ENCODE measurements at regions not wholly inside any gene's neighbourhood (a gene's known extent, or its start where the extent isn't known, plus 50 kb on each side); places are given as distances from the start of the nearest gene placed in this dataset.

- dilution Hi-C loops (cut with HindIII; ENCODE audit: low sequenced_read_pairs, unreplicated experiment), result no loop called here
- no peak overlapping the region for H4K5ac ChIP-seq (ENCODE audit: low read depth, low read length)
- 20% methylated on average over 1 of the region's 6 CpGs; no CpG with 5 or more reads in 1 of the 2 experiments for WGBS, 2 experiments (ENCODE audit: extremely low coverage in 2 of 2, insufficient read length in 1 of 2)
Measured at GRCh38 chr1:157272729-157273524, 134.7 kb upstream of the ETV3 start.

More at GRCh38 chr1:157272729-157273524, 134.7 kb upstream of the ETV3 start:
- no peak overlapping the region for H3K23ac ChIP-seq (ENCODE audit: low read depth, low read length)
- POLR2A ChIA-PET (ENCODE audit: unreplicated experiment), result no interaction called here
- H3K27ac ChIP-seq (ENCODE audit: insufficient read depth, low read length), result no peak overlapping the region
- H3K14ac ChIP-seq (replicated peaks; ENCODE audit: low read depth, low read length), result no peak overlapping the region
- H4K8ac ChIP-seq (ENCODE audit: low read depth in 2 of 2, low read length in 2 of 2), result no peak overlapping the region
- no peak overlapping the region for H2BK15ac ChIP-seq (ENCODE audit: low read depth, low read length)
- no peak overlapping the region for H2AK5ac ChIP-seq (ENCODE audit: low read depth, low read length)
- no peak overlapping the region for H2AK9ac ChIP-seq (replicated peaks; ENCODE audit: low read depth, low read length, poor library complexity)
- ATAC-seq (ENCODE audit: low read depth) (no peak), DNase-seq (no peak)
- H3K4ac ChIP-seq (ENCODE audit: low read depth, low read length), result no peak overlapping the region
- no peak overlapping the region for H2BK20ac ChIP-seq (ENCODE audit: low read depth, low read length)
- TF ChIP-seq BHLHE40 (IDR thresholded peaks at IDR 0.05; ENCODE audit: low read depth, low read length) (no peak), MXI1 (IDR thresholded peaks at IDR 0.05; ENCODE audit: borderline replicate concordance, low read depth, low read length) (no peak), RAD21 (IDR thresholded peaks at IDR 0.05; ENCODE audit: low read length) (no peak), MAFK (IDR thresholded peaks at IDR 0.05; ENCODE audit: low read depth, low read length) (no peak), POLR2A (IDR thresholded peaks at IDR 0.05; ENCODE audit: low read depth, low read length) (no peak), CHD1 (IDR thresholded peaks at IDR 0.05; ENCODE audit: low read depth, low read length) (no peak), SMC3 (IDR thresholded peaks at IDR 0.05; ENCODE audit: low read depth, low read length) (no peak), RCOR1 (IDR thresholded peaks at IDR 0.05; ENCODE audit: insufficient replicate concordance, low read length) (no peak), RFX5 (IDR thresholded peaks at IDR 0.05; ENCODE audit: low read depth, low read length) (no peak), NFE2L2 (IDR thresholded peaks at IDR 0.05; ENCODE audit: low read depth, low read length) (no peak), FOS (IDR thresholded peaks at IDR 0.05; ENCODE audit: low read depth, low read length) (no peak), CEBPB (IDR thresholded peaks at IDR 0.05; ENCODE audit: low read depth, low read length) (no peak), ELK1 (IDR thresholded peaks at IDR 0.05; ENCODE audit: borderline replicate concordance, low read depth, low read length) (no peak), CTCF (conservative IDR thresholded peaks at IDR 0.05; ENCODE audit: low read depth, low read length) (no peak), USF2 (IDR thresholded peaks at IDR 0.05; ENCODE audit: low read depth, low read length) (no peak), MAZ (IDR thresholded peaks at IDR 0.05; ENCODE audit: borderline replicate concordance, low read depth, low read length) (no peak)
- in situ Hi-C loops (cut with MboI; ENCODE audit: low sequenced_read_pairs), result no loop called here
- H3K9me3 ChIP-seq (ENCODE audit: control insufficient read depth, insufficient read depth, low read length), result no peaks in the 10 kb centered on the region
- no TSS peak for BruUV-seq (replicated peaks)
- intact Hi-C loops (cut with micrococcal nuclease), result no loop called here
- H3K79me1 ChIP-seq (ENCODE audit: low read depth in 1 of 2, low read length in 2 of 2), result no peaks in the 10 kb centered on the region
- no peak overlapping the region for H2AFZ ChIP-seq (replicated peaks; ENCODE audit: low read length, poor library complexity)
- no peak overlapping the region for H2BK5ac ChIP-seq (ENCODE audit: low read depth, low read length, poor library complexity, severe bottlenecking)
- no peaks in the 10 kb centered on the region for H4K20me1 ChIP-seq (ENCODE audit: insufficient read depth, low read length)
- H3K9me1 ChIP-seq (ENCODE audit: insufficient read depth, low read length), result no peaks in the 10 kb centered on the region
- CTCF ChIA-PET, result interaction anchor here (0.6 kb wide), 1 partner anchor 10 kb away, joined by 3 read pairs; no protein-coding TSS in a partner anchor
- no peak overlapping the region for H3K9ac ChIP-seq (ENCODE audit: low read depth, low read length)
- H3K4me1 ChIP-seq (ENCODE audit: control insufficient read depth, insufficient read depth, low read length), result no peaks in the 10 kb centered on the region
- H2BK120ac ChIP-seq (ENCODE audit: low read depth, low read length), result no peak overlapping the region
- H3K56ac ChIP-seq (ENCODE audit: extremely low read depth, insufficient read depth, low read length), result no peak overlapping the region
- no peak overlapping the region for H3K4me2 ChIP-seq (ENCODE audit: low read depth, low read length)
- H3K4me3 ChIP-seq (ENCODE audit: insufficient read depth, low read depth, low read length), result no peak overlapping the region
- no peak overlapping the region for H3K18ac ChIP-seq (ENCODE audit: low read depth, low read length)
- peaks cover under 1% of the 10 kb centered on the region; the same call in 1 of the 2 replicates for H3K27me3 ChIP-seq (ENCODE audit: control insufficient read depth, insufficient read depth, low read length)
- H4K91ac ChIP-seq (ENCODE audit: insufficient read depth, low read depth, low read length), result no peak overlapping the region
- H3K36me3 ChIP-seq (ENCODE audit: control insufficient read depth, insufficient read depth, low read length), result no peaks in the 10 kb centered on the region
